Nephron (organoid): ENCODE measurements at regions not wholly inside any gene's neighbourhood (a gene's known extent, or its start where the extent isn't known, plus 50 kb on each side); places are given as distances from the start of the nearest gene placed in this dataset.
"Not testable (repeated sequence)": the region's sequence is repeated elsewhere in the genome, so short reads cannot be mapped to it uniquely, and the experiment has no call there.

Experiments used
- H3K27ac Mint-ChIP-seq, 3 experiments: 2 replicates each; pipeline ENCODE4 v1.8.0; 2020; ENCODE audit warnings: mixed read lengths in 3 of 3, mild to moderate bottlenecking in 2 of 3, moderate library complexity in 1 of 3
- H3K27me3 Mint-ChIP-seq: 2 replicates; pipeline ENCODE4 v1.8.0; 2021; ENCODE audit warnings: low read depth, mild to moderate bottlenecking, moderate library complexity, mixed read lengths
- H3K36me3 Mint-ChIP-seq: 2 replicates; pipeline ENCODE4 v1.8.0; 2020; ENCODE audit warnings: low read depth, mixed read lengths
- H3K4me1 Mint-ChIP-seq: 2 replicates; pipeline ENCODE4 v1.8.0; 2020; ENCODE audit warnings: mixed read lengths
- H3K4me3 Mint-ChIP-seq, 3 experiments: 2 replicates each; pipeline ENCODE4 v1.8.0; 2020; ENCODE audit warnings: mild to moderate bottlenecking in 3 of 3, mixed read lengths in 3 of 3, moderate library complexity in 2 of 3
- H3K9me3 Mint-ChIP-seq: 2 replicates; pipeline ENCODE4 v1.8.0; 2020; ENCODE audit warnings: mixed read lengths
- CTCF ChIP-seq, 3 experiments: fragments of 200-600 bp; sonication (generic); IDR thresholded peaks; one replicate each; pipeline ENCODE4 v1.5.0; 2021; ENCODE audit warnings: antibody characterized with exemption in 3 of 3; ENCODE audit not compliant: unreplicated experiment in 3 of 3

- H3K9me3 Mint-ChIP-seq: no peaks in the 10 kb centered on the region
- no peak overlapping the region for H3K4me3 Mint-ChIP-seq
- TF ChIP-seq CTCF (IDR thresholded peaks at IDR 0.05; ENCODE audit: unreplicated experiment in 3 of 3): no peak
- H3K27ac Mint-ChIP-seq: no peak overlapping the region
- H3K4me1 Mint-ChIP-seq: no peaks in the 10 kb centered on the region
- H3K27me3 Mint-ChIP-seq: peaks cover 6% of the 10 kb centered on the region
- H3K36me3 Mint-ChIP-seq: no peaks in the 10 kb centered on the region
Measured at GRCh38 chr1:213535679-213536078, 452.1 kb upstream of the PROX1 start.

GRCh38 chr1:213538251-213538650, 449.5 kb upstream of the PROX1 start:
- no peaks in the 10 kb centered on the region for H3K9me3 Mint-ChIP-seq
- no peak overlapping the region for H3K4me3 Mint-ChIP-seq
- no peaks in the 10 kb centered on the region for H3K36me3 Mint-ChIP-seq
- no peaks in the 10 kb centered on the region for H3K4me1 Mint-ChIP-seq
- H3K27ac Mint-ChIP-seq: no peak overlapping the region
- peaks cover 10% of the 10 kb centered on the region for H3K27me3 Mint-ChIP-seq
- no peak for TF ChIP-seq CTCF (IDR thresholded peaks at IDR 0.05; ENCODE audit: unreplicated experiment in 3 of 3)

DNA sequence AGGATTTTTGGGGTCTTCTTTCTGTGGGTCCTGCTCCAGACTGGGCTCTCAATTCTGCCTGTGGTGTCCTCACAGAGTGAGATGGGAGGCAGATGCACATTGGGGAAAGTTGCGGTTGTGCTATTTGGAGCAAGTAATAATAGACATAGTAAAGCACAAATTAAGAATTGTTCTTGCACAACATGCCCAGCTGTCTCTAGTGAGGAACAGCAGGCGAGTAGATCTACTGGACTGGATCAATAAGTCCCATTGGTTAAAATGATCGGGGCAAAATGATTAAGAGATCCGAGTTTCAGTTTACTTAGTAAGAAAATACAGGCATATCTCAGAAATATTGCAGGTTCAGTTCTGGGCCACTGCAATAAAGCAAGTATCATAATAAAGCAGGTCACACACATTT, 448.3 kb upstream of the PROX1 start:
- Mint-ChIP-seq H3K27me3 (peaks cover 10% of the 10 kb centered on the region), H3K9me3 (no peaks in the 10 kb centered on the region), H3K4me3 (no peak overlapping the region), H3K27ac (no peak overlapping the region), H3K36me3 (no peaks in the 10 kb centered on the region), H3K4me1 (no peaks in the 10 kb centered on the region)
- no peak for TF ChIP-seq CTCF (IDR thresholded peaks at IDR 0.05; ENCODE audit: unreplicated experiment in 3 of 3)

DNA sequence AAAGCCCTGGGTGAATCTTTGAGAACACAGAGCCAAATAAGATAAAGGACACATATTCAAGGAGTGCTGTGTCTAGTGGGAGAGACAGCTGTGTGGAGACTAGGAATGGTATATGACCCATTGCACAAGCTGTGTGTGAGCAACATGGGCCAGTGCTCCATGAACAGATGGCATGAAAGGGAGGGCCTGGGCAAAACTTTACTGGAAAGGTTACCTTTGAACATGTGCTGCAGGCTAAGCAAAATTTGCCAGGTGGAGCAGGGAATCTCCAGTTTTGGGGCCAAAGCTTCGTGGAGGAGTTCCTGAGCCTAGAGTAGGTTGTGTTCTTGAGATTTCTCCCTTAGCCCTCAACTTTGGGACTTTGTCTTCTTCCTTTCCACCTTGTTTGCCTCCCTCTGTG, 446.1 kb upstream of the PROX1 start:
- peaks cover 8% of the 10 kb centered on the region for H3K27me3 Mint-ChIP-seq
- no peaks in the 10 kb centered on the region for H3K4me1 Mint-ChIP-seq
- no peak for TF ChIP-seq CTCF (IDR thresholded peaks at IDR 0.05; ENCODE audit: unreplicated experiment in 3 of 3)
- no peak overlapping the region for H3K4me3 Mint-ChIP-seq
- no peak overlapping the region for H3K27ac Mint-ChIP-seq
- H3K36me3 Mint-ChIP-seq: no peaks in the 10 kb centered on the region
- H3K9me3 Mint-ChIP-seq: no peaks in the 10 kb centered on the region

GRCh38 chr1:213545181-213545580, 442.6 kb upstream of the PROX1 start:
- not testable (repeated sequence) for H3K36me3 Mint-ChIP-seq, H3K27me3 Mint-ChIP-seq, H3K9me3 Mint-ChIP-seq, H3K4me1 Mint-ChIP-seq, H3K27ac Mint-ChIP-seq, H3K4me3 Mint-ChIP-seq

GRCh38 chr1:213549982-213550381, 437.8 kb upstream of the PROX1 start:
- Mint-ChIP-seq H3K36me3 (no peaks in the 10 kb centered on the region), H3K4me1 (no peaks in the 10 kb centered on the region), H3K27me3 (peaks cover 4% of the 10 kb centered on the region), H3K9me3 (peaks cover 3% of the 10 kb centered on the region), H3K4me3 (no peak overlapping the region), H3K27ac (no peak overlapping the region)
- TF ChIP-seq CTCF (IDR thresholded peaks at IDR 0.05; ENCODE audit: unreplicated experiment in 3 of 3): no peak

DNA sequence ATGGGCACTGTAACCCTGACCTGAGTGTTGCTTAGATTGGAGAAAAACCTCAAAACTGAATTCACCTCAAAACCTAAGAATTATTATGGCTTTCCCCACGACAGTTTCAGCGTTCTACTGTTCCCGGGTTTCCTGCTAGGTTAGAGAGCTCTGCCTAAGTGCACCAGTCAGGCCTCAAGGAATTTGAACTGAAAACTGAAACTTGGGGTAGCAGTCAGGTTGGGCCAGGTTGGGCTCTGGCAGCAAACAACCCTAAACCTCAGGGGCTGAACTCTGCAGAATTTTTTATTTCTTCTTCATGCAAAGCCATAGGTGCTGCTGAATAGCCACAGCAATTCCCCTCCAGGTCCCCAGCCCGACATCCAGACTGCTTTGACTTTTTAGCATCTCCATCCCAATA, 437.0 kb upstream of the PROX1 start:
- no peaks in the 10 kb centered on the region for H3K4me1 Mint-ChIP-seq
- peaks cover 4% of the 10 kb centered on the region for H3K27me3 Mint-ChIP-seq
- no peak for TF ChIP-seq CTCF (IDR thresholded peaks at IDR 0.05; ENCODE audit: unreplicated experiment in 3 of 3)
- H3K27ac Mint-ChIP-seq: no peak overlapping the region
- peaks cover 3% of the 10 kb centered on the region for H3K9me3 Mint-ChIP-seq
- no peak overlapping the region for H3K4me3 Mint-ChIP-seq
- no peaks in the 10 kb centered on the region for H3K36me3 Mint-ChIP-seq
